ENCODE measurements at regions not wholly inside any gene's neighbourhood (a gene's known extent, or its start where the extent isn't known, plus 50 kb on each side); places are given as distances from the start of the nearest gene placed in this dataset.

- H3K4me3 ChIP-seq (ENCODE audit: low read depth, low read length), result no peak overlapping the region
- no peak for DNase-seq (ENCODE audit: low read depth)
- no peak for TF ChIP-seq CTCF (IDR thresholded peaks at IDR 0.05; ENCODE audit: low read depth, low read length, missing control alignments)
Measured at GRCh38 chr3:67301556-67301955, 303.4 kb downstream of the KBTBD8 start.

GRCh38 chr3:67302489-67302888, 304.4 kb downstream of the KBTBD8 start:
- DNase-seq (ENCODE audit: low read depth), result no peak
- TF ChIP-seq CTCF (IDR thresholded peaks at IDR 0.05; ENCODE audit: low read depth, low read length, missing control alignments), result no peak
- no peak overlapping the region for H3K4me3 ChIP-seq (ENCODE audit: low read depth, low read length)

GRCh38 chr3:67305160-67305559, 307.1 kb downstream of the KBTBD8 start:
- TF ChIP-seq CTCF (IDR thresholded peaks at IDR 0.05; ENCODE audit: low read depth, low read length, missing control alignments), result no peak
- no peak for DNase-seq (ENCODE audit: low read depth)
- no peak overlapping the region for H3K4me3 ChIP-seq (ENCODE audit: low read depth, low read length)

- TF ChIP-seq CTCF (IDR thresholded peaks at IDR 0.05; ENCODE audit: low read depth, low read length, missing control alignments), result no peak
- no peak overlapping the region for H3K4me3 ChIP-seq (ENCODE audit: low read depth, low read length)
- DNase-seq (ENCODE audit: low read depth), result no peak
Measured at GRCh38 chr3:67305922-67306321, 307.8 kb downstream of the KBTBD8 start.

- no peak for TF ChIP-seq CTCF (IDR thresholded peaks at IDR 0.05; ENCODE audit: low read depth, low read length, missing control alignments)
- no peak overlapping the region for H3K4me3 ChIP-seq (ENCODE audit: low read depth, low read length)
- DNase-seq (ENCODE audit: low read depth), result no peak
Measured at GRCh38 chr3:67311440-67311839, 313.3 kb downstream of the KBTBD8 start.

GRCh38 chr3:67312155-67312554, 314.0 kb downstream of the KBTBD8 start:
- no peak for DNase-seq (ENCODE audit: low read depth)
- no peak overlapping the region for H3K4me3 ChIP-seq (ENCODE audit: low read depth, low read length)
- TF ChIP-seq CTCF (IDR thresholded peaks at IDR 0.05; ENCODE audit: low read depth, low read length, missing control alignments), result no peak

GRCh38 chr3:67318162-67318561, 320.1 kb downstream of the KBTBD8 start:
- TF ChIP-seq CTCF (IDR thresholded peaks at IDR 0.05; ENCODE audit: low read depth, low read length, missing control alignments), result no peak
- H3K4me3 ChIP-seq (ENCODE audit: low read depth, low read length), result no peak overlapping the region
- DNase-seq (ENCODE audit: low read depth), result no peak
